ENCODE measurements at regions not wholly inside any gene's neighbourhood (a gene's known extent, or its start where the extent isn't known, plus 50 kb on each side); places are given as distances from the start of the nearest gene placed in this dataset.
A peak's percentile ranks its signal among the peaks of the same experiment; 100 is the strongest.

GRCh38 chr17:77432034-77432661, 291.4 kb downstream of the SEC14L1 start:
- no peak for DNase-seq (ENCODE audit: low spot score)
- in situ Hi-C loops (cut with HindIII; ENCODE audit: low sequenced_read_pairs): no loop called here

GRCh38 chr17:77432742-77433141, 292.0 kb downstream of the SEC14L1 start:
- no peak for DNase-seq (ENCODE audit: low spot score)
- in situ Hi-C loops (cut with HindIII; ENCODE audit: low sequenced_read_pairs): no loop called here

GRCh38 chr17:77433385-77434135, 292.8 kb downstream of the SEC14L1 start:
- in situ Hi-C loops (cut with HindIII; ENCODE audit: low sequenced_read_pairs): no loop called here
- no peak for DNase-seq (ENCODE audit: low spot score)

GRCh38 chr17:77434136-77435114, 293.7 kb downstream of the SEC14L1 start:
- DNase-seq (ENCODE audit: low spot score): no peak
- in situ Hi-C loops (cut with HindIII; ENCODE audit: low sequenced_read_pairs): no loop called here

- in situ Hi-C loops (cut with HindIII; ENCODE audit: low sequenced_read_pairs): no loop called here
- peak; percentile 82 for DNase-seq (ENCODE audit: low spot score)
Measured at GRCh38 chr17:77435272-77436057, 294.7 kb downstream of the SEC14L1 start.

- in situ Hi-C loops (cut with HindIII; ENCODE audit: low sequenced_read_pairs): no loop called here
- no peak for DNase-seq (ENCODE audit: low spot score)
Measured at GRCh38 chr17:77436058-77436442, 295.3 kb downstream of the SEC14L1 start.

- DNase-seq (ENCODE audit: low spot score): no peak
- in situ Hi-C loops (cut with HindIII; ENCODE audit: low sequenced_read_pairs): no loop called here
Measured at GRCh38 chr17:77436481-77436880, 295.7 kb downstream of the SEC14L1 start.

- DNase-seq (ENCODE audit: low spot score): no peak
- in situ Hi-C loops (cut with HindIII; ENCODE audit: low sequenced_read_pairs): no loop called here
Measured at GRCh38 chr17:77437017-77437416, 296.2 kb downstream of the SEC14L1 start.

- in situ Hi-C loops (cut with HindIII; ENCODE audit: low sequenced_read_pairs): no loop called here
- DNase-seq (ENCODE audit: low spot score): no peak
Measured at GRCh38 chr17:77437747-77438146, 297.0 kb downstream of the SEC14L1 start.

- in situ Hi-C loops (cut with HindIII; ENCODE audit: low sequenced_read_pairs): no loop called here
- DNase-seq (ENCODE audit: low spot score): peak; percentile 49
Measured at GRCh38 chr17:77438241-77439188, 297.7 kb downstream of the SEC14L1 start.

GRCh38 chr17:77439189-77440018, 298.6 kb downstream of the SEC14L1 start:
- no peak for DNase-seq (ENCODE audit: low spot score)
- in situ Hi-C loops (cut with HindIII; ENCODE audit: low sequenced_read_pairs): no loop called here

GRCh38 chr17:77440560-77440981, 299.8 kb downstream of the SEC14L1 start:
- in situ Hi-C loops (cut with HindIII; ENCODE audit: low sequenced_read_pairs): no loop called here
- DNase-seq (ENCODE audit: low spot score): peak; percentile 58

- DNase-seq (ENCODE audit: low spot score): no peak
- in situ Hi-C loops (cut with HindIII; ENCODE audit: low sequenced_read_pairs): no loop called here
Measured at GRCh38 chr17:77441130-77441920, 300.6 kb downstream of the SEC14L1 start.

- DNase-seq (ENCODE audit: low spot score): no peak
- in situ Hi-C loops (cut with HindIII; ENCODE audit: low sequenced_read_pairs): no loop called here
Measured at GRCh38 chr17:77441940-77442339, 301.2 kb downstream of the SEC14L1 start.

GRCh38 chr17:77442976-77443747, 302.4 kb downstream of the SEC14L1 start:
- in situ Hi-C loops (cut with HindIII; ENCODE audit: low sequenced_read_pairs): no loop called here
- DNase-seq (ENCODE audit: low spot score): no peak

- in situ Hi-C loops (cut with HindIII; ENCODE audit: low sequenced_read_pairs): no loop called here
- no peak for DNase-seq (ENCODE audit: low spot score)
Measured at GRCh38 chr17:77443748-77444260, 303.0 kb downstream of the SEC14L1 start.

All from G401 (cell line).